GM23338 (cell line): ENCODE measurements at regions not wholly inside any gene's neighbourhood (a gene's known extent, or its start where the extent isn't known, plus 50 kb on each side); places are given as distances from the start of the nearest gene placed in this dataset.

Experiments used
- ATAC-seq: fragments of 200-7000 bp; cut with Tn5 transposase; 3 replicates; pipeline ENCODE4 v1.9.1; 2020
- DNase-seq: peaks from one replicate; pipeline ENCODE4 v3.0.0-alpha.2; 2015; ENCODE audit warnings: low spot score
- H2AFZ ChIP-seq: fragments of 200-600 bp; sonication (generic); 2 replicates; pipeline ENCODE4 v1.8.0; 2016; ENCODE audit warnings: antibody characterized with exemption, mild to moderate bottlenecking, moderate library complexity
- H3F3A ChIP-seq: fragments of 200-600 bp; sonication (generic); replicated peaks from 2 replicates; pipeline ENCODE4 v1.8.0; 2017; ENCODE audit warnings: antibody characterized with exemption, mixed run types, low read depth
- H3K27ac ChIP-seq: fragments of 200-600 bp; sonication (generic); 2 replicates; pipeline ENCODE4 v1.6.1; 2016; ENCODE audit warnings: low read depth
- H3K27me3 ChIP-seq: fragments of 200-600 bp; sonication (generic); 2 replicates; pipeline ENCODE4 v1.8.0; 2016; ENCODE audit warnings: mild to moderate bottlenecking, mixed run types, moderate library complexity; ENCODE audit not compliant: insufficient read depth
- H3K36me3 ChIP-seq: fragments of 200-600 bp; sonication (generic); 2 replicates; pipeline ENCODE4 v1.8.0; 2016; ENCODE audit warnings: mild to moderate bottlenecking; ENCODE audit not compliant: insufficient read depth
- H3K4me1 ChIP-seq: fragments of 200-600 bp; sonication (generic); 2 replicates; pipeline ENCODE4 v1.8.0; 2016; ENCODE audit warnings: mild to moderate bottlenecking, moderate library complexity; ENCODE audit not compliant: insufficient read depth
- H3K4me2 ChIP-seq: fragments of 200-600 bp; sonication (generic); 2 replicates; pipeline ENCODE4 v1.7.1; 2017; ENCODE audit warnings: mixed run types
- H3K4me3 ChIP-seq: fragments of 200-600 bp; sonication (generic); 2 replicates; pipeline ENCODE4 v1.6.1; 2016; ENCODE audit warnings: mixed run types
- H3K79me2 ChIP-seq: fragments of 200-600 bp; sonication (generic); replicated peaks from 2 replicates; pipeline ENCODE4 v1.8.0; 2017; ENCODE audit warnings: mild to moderate bottlenecking; ENCODE audit not compliant: insufficient read depth
- H3K9me2 ChIP-seq: fragments of 200-600 bp; sonication (generic); 2 replicates; pipeline ENCODE4 v1.8.0; 2017; ENCODE audit not compliant: insufficient read depth
- H4K20me1 ChIP-seq: fragments of 200-600 bp; sonication (generic); replicated peaks from 2 replicates; pipeline ENCODE4 v1.8.0; 2017; ENCODE audit warnings: mild to moderate bottlenecking; ENCODE audit not compliant: insufficient read depth
- H3K27ac Mint-ChIP-seq: 2 replicates; pipeline ENCODE4 v1.8.0; 2020; ENCODE audit warnings: inconsistent platforms, mild to moderate bottlenecking, moderate library complexity, mixed read lengths
- H3K27me3 Mint-ChIP-seq: 3 replicates; pipeline ENCODE4 v1.8.0; 2022; ENCODE audit warnings: low read depth, mild to moderate bottlenecking, moderate library complexity, mixed read lengths, inconsistent platforms; ENCODE audit not compliant: insufficient read depth, poor library complexity
- H3K36me3 Mint-ChIP-seq: 3 replicates; pipeline ENCODE4 v1.8.0; 2021; ENCODE audit warnings: low read depth, mild to moderate bottlenecking, inconsistent platforms, moderate library complexity, mixed read lengths
- H3K4me1 Mint-ChIP-seq: 3 replicates; pipeline ENCODE4 v1.8.0; 2020; ENCODE audit warnings: mild to moderate bottlenecking, inconsistent platforms, mixed read lengths
- H3K4me3 Mint-ChIP-seq: 3 replicates; pipeline ENCODE4 v1.8.0; 2021; ENCODE audit warnings: moderate library complexity, mild to moderate bottlenecking, inconsistent platforms, mixed read lengths
- H3K9me3 Mint-ChIP-seq: 3 replicates; pipeline ENCODE4 v1.8.0; 2020; ENCODE audit warnings: moderate library complexity, mild to moderate bottlenecking, inconsistent platforms, mixed read lengths
- CREB1 ChIP-seq: fragments of 250-450 bp; sonication (Bioruptor Pico); IDR thresholded peaks from 2 replicates; pipeline ENCODE4 v1.5.0; 2020; ENCODE audit warnings: low read depth, mild to moderate bottlenecking, moderate library complexity
- CTCF ChIP-seq, 2 experiments: fragments of 200-600 bp in 1 of 2; sonication (generic) in 1 of 2; conservative IDR thresholded peaks; 2 replicates each; pipeline versions ENCODE4 v1.5.1 to v1.6.1; 2016 to 2017; ENCODE audit warnings: antibody characterized with exemption in 2 of 2, low read depth in 2 of 2, mild to moderate bottlenecking in 2 of 2, moderate library complexity in 1 of 2
- ETS1 ChIP-seq: IDR thresholded peaks from 2 replicates; pipeline ENCODE4 v1.6.1; 2016; ENCODE audit warnings: antibody characterized with exemption
- EZH2 ChIP-seq: fragments of 200-600 bp; sonication (generic); IDR thresholded peaks from one replicate; pipeline ENCODE4 v1.8.0; 2017; ENCODE audit warnings: antibody characterized with exemption, mild to moderate bottlenecking, low read depth; ENCODE audit not compliant: unreplicated experiment
- EZH2phosphoT487 ChIP-seq: fragments of 200-600 bp; sonication (generic); IDR thresholded peaks from one replicate; pipeline ENCODE4 v1.8.1; 2018; ENCODE audit warnings: antibody characterized with exemption; ENCODE audit not compliant: unreplicated experiment
- JUNB ChIP-seq: IDR thresholded peaks from one replicate; pipeline ENCODE4 v1.6.1; 2016; ENCODE audit warnings: antibody characterized with exemption; ENCODE audit not compliant: unreplicated experiment
- NANOG ChIP-seq: IDR thresholded peaks from 2 replicates; pipeline ENCODE4 v1.6.1; 2016; ENCODE audit warnings: antibody characterized with exemption, borderline replicate concordance
- POLR2AphosphoS5 ChIP-seq: IDR thresholded peaks from 2 replicates; pipeline ENCODE4 v1.6.1; 2016; ENCODE audit warnings: antibody characterized with exemption, low read depth
- REST ChIP-seq: IDR thresholded peaks from one replicate; pipeline ENCODE4 v1.6.1; 2018; ENCODE audit warnings: antibody characterized with exemption; ENCODE audit not compliant: unreplicated experiment
- STAT1 ChIP-seq: IDR thresholded peaks from one replicate; pipeline ENCODE4 v1.6.1; 2016; ENCODE audit warnings: antibody characterized with exemption; ENCODE audit not compliant: unreplicated experiment
- ZNF114 ChIP-seq: fragments of 250-450 bp; sonication (Bioruptor Pico); IDR thresholded peaks from 2 replicates; pipeline ENCODE4 v1.5.0; 2020; ENCODE audit warnings: mild to moderate bottlenecking, moderate library complexity
- ZNF331 ChIP-seq: fragments of 250-450 bp; sonication (Bioruptor Pico); IDR thresholded peaks from 2 replicates; pipeline ENCODE4 v1.5.0; 2020; ENCODE audit warnings: low read depth, mild to moderate bottlenecking, moderate library complexity
- ZNF462 ChIP-seq: fragments of 250-450 bp; sonication (Bioruptor Pico); IDR thresholded peaks from 2 replicates; pipeline ENCODE4 v1.5.0; 2020; ENCODE audit warnings: mild to moderate bottlenecking, moderate library complexity

- no peaks in the 10 kb centered on the region for H4K20me1 ChIP-seq
- no peaks in the 10 kb centered on the region for H3K4me1 ChIP-seq
- no peak for ATAC-seq
- no peak overlapping the region for H2AFZ ChIP-seq
- H3K9me2 ChIP-seq = no peaks in the 10 kb centered on the region
- Mint-ChIP-seq H3K4me3 (no peak overlapping the region), H3K27me3 (no peaks in the 10 kb centered on the region), H3K4me1 (peaks cover 3% of the 10 kb centered on the region), H3K9me3 (no peaks in the 10 kb centered on the region), H3K27ac (no peak overlapping the region), H3K36me3 (no peaks in the 10 kb centered on the region)
- no peaks in the 10 kb centered on the region for H3K79me2 ChIP-seq
- no peak overlapping the region for H3K4me2 ChIP-seq
- no peak for DNase-seq
- no peaks in the 10 kb centered on the region for H3K27me3 ChIP-seq
- no peaks in the 10 kb centered on the region for H3F3A ChIP-seq
- no peak for TF ChIP-seq EZH2
- no peak for TF ChIP-seq CREB1
- TF ChIP-seq REST = no peak
- TF ChIP-seq JUNB = no peak
- TF ChIP-seq ETS1 = no peak
- no peak for TF ChIP-seq CTCF (conservative IDR thresholded peaks at IDR 0.05; ENCODE audit: low read depth in 2 of 2)
- TF ChIP-seq POLR2AphosphoS5 = no peak
- TF ChIP-seq STAT1 = no peak
- TF ChIP-seq EZH2phosphoT487 = no peak
- TF ChIP-seq ZNF114 (CRISPR knock-in tag) = no peak
- TF ChIP-seq NANOG = no peak
- no peak for TF ChIP-seq ZNF331 (CRISPR knock-in tag)
- TF ChIP-seq ZNF462 (CRISPR knock-in tag) = no peak
- H3K27ac ChIP-seq = no peak overlapping the region
- no peaks in the 10 kb centered on the region for H3K36me3 ChIP-seq
- H3K4me3 ChIP-seq = no peak overlapping the region
Observed at GRCh38 chr16:77509796-77510195, 75.0 kb upstream of the ADAMTS18 start.
